Spleen (tissue), 7 donors: ENCODE measurements at regions not wholly inside any gene's neighbourhood (a gene's known extent, or its start where the extent isn't known, plus 50 kb on each side); places are given as distances from the start of the nearest gene placed in this dataset.
"Not testable (repeated sequence)": the region's sequence is repeated elsewhere in the genome, so short reads cannot be mapped to it uniquely, and the experiment has no call there.

Experiments used
- CTCF ChIP-seq, 11 experiments: fragments of 200-600 bp in 7 of 11; fragments of 450-650 bp in 4 of 11; sonication (generic) in 4 of 11; IDR thresholded peaks in 8 of 11; conservative IDR thresholded peaks in 3 of 11; 1 replicate in 7 of 11; 2 replicates in 4 of 11; pipeline versions ENCODE4 v1.4.0 to v1.8.0; 2016 to 2021; ENCODE audit warnings: antibody characterized with exemption in 11 of 11, inconsistent platforms in 4 of 11, mild to moderate bottlenecking in 1 of 11
- POLR2A ChIP-seq, 3 donors: fragments of 450-650 bp; IDR thresholded peaks; one replicate each; pipeline ENCODE4 v1.5.1; 2017; ENCODE audit warnings: antibody characterized with exemption in 3 of 3, mild to moderate bottlenecking in 1 of 3
- donor health status: DM: no; HTN: no; CAD: no; lungs with moderate emphysema.
- donor health status: DM: no; HTN: no; CAD: no.
- donor health status: DM: no; HTN: no; CAD: no.

- not testable (repeated sequence) for TF ChIP-seq POLR2A (IDR thresholded peaks at IDR 0.05); CTCF (IDR thresholded peaks at IDR 0.05 in 8 of 11, conservative IDR thresholded peaks at IDR 0.05 in 3 of 11)
Measured at GRCh38 chr2:111273007-111273406, 152.3 kb downstream of the BCL2L11 start.
